ENCODE measurements at regions not wholly inside any gene's neighbourhood (a gene's known extent, or its start where the extent isn't known, plus 50 kb on each side); places are given as distances from the start of the nearest gene placed in this dataset.

DNA sequence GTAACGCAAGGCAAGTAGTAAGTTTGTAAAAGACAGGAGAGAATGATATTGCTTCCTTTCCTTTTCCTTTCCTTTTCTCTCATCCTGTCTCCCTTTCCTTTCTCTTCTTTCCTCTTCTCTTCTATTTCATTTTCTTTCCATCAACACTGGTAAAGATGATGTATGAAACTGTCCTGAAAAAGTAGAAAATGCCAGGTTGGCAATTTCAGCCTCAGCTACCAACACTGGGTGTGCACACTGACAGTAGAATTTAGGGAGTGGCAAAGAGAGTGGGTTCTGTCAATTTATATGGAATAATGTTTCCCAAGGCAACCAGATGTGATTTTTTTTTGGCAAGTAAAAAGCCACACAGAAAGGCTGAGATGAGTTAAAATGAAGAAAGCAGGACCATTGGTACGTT is 155.7 kb upstream of the ZRANB2 start:
- TF ChIP-seq, protein P1, sequence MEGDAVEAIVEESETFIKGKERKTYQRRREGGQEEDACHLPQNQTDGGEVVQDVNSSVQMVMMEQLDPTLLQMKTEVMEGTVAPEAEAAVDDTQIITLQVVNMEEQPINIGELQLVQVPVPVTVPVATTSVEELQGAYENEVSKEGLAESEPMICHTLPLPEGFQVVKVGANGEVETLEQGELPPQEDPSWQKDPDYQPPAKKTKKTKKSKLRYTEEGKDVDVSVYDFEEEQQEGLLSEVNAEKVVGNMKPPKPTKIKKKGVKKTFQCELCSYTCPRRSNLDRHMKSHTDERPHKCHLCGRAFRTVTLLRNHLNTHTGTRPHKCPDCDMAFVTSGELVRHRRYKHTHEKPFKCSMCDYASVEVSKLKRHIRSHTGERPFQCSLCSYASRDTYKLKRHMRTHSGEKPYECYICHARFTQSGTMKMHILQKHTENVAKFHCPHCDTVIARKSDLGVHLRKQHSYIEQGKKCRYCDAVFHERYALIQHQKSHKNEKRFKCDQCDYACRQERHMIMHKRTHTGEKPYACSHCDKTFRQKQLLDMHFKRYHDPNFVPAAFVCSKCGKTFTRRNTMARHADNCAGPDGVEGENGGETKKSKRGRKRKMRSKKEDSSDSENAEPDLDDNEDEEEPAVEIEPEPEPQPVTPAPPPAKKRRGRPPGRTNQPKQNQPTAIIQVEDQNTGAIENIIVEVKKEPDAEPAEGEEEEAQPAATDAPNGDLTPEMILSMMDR (IDR thresholded peaks at IDR 0.05), result no peak
- TF ChIP-seq POLR2A (IDR thresholded peaks at IDR 0.05), result no peak
